Fibroblast of the aortic adventitia (primary cell): ENCODE measurements at regions not wholly inside any gene's neighbourhood (a gene's known extent, or its start where the extent isn't known, plus 50 kb on each side); places are given as distances from the start of the nearest gene placed in this dataset.

ENCODE experiments used
- DNase-seq: peaks from one replicate; pipeline ENCODE4 v3.0.0-alpha.2; 2010; ENCODE audit warnings: low read depth
- H3K4me3 ChIP-seq: 2 replicates; pipeline ENCODE4 v1.5.1; 2011; ENCODE audit warnings: low read depth, mild to moderate bottlenecking, control low read depth, low read length, moderate library complexity
- TF ChIP-seq, protein P1 (sequence below): IDR thresholded peaks from 2 replicates; pipeline ENCODE4 v1.5.1; 2011; ENCODE audit warnings: mild to moderate bottlenecking, low read length, control low read depth, inconsistent platforms; ENCODE audit not compliant: insufficient read depth

DNA sequence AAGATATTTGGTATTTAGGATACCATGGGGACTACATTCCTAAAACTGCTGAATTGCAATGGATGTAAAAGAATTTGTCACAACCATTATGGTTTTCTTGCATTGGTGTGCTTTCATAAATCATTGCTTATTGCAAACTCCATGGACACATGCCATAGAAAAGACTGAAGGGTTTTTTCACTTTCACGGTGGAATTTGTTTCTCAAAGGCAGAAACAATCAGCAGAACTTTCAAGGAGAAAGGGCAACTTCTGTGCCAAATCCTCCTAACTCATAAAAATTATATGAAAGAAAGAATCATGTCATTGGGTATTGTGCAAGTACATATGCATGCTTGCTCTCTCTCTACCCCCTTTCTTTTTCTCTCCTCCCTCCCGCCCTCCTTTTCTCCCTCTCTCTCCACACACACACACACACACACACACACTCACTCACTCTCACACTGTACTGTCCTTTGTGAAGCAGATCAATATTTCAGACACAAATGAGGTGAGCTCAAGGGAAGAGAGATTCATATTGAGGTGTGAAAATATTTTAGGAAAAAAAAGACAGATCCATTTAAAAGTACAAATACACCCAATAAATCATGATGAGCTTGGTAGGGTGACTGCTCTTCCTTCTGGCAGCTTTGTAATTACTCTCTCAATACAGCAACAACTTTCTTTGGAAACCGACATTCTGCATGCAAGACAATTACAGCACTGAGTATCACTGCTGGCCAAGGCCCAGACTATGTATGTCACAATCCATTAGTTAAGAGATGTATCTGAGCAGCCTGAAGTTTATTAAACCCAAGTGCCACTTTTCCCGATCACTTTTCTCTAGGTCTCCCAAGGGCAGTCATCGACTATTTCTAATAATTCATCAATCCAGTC, 492.6 kb downstream of the TUSC7 start:
- H3K4me3 ChIP-seq, result no peak overlapping the region
- TF ChIP-seq, protein P1, sequence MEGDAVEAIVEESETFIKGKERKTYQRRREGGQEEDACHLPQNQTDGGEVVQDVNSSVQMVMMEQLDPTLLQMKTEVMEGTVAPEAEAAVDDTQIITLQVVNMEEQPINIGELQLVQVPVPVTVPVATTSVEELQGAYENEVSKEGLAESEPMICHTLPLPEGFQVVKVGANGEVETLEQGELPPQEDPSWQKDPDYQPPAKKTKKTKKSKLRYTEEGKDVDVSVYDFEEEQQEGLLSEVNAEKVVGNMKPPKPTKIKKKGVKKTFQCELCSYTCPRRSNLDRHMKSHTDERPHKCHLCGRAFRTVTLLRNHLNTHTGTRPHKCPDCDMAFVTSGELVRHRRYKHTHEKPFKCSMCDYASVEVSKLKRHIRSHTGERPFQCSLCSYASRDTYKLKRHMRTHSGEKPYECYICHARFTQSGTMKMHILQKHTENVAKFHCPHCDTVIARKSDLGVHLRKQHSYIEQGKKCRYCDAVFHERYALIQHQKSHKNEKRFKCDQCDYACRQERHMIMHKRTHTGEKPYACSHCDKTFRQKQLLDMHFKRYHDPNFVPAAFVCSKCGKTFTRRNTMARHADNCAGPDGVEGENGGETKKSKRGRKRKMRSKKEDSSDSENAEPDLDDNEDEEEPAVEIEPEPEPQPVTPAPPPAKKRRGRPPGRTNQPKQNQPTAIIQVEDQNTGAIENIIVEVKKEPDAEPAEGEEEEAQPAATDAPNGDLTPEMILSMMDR, result no peak
- no peak for DNase-seq

DNA sequence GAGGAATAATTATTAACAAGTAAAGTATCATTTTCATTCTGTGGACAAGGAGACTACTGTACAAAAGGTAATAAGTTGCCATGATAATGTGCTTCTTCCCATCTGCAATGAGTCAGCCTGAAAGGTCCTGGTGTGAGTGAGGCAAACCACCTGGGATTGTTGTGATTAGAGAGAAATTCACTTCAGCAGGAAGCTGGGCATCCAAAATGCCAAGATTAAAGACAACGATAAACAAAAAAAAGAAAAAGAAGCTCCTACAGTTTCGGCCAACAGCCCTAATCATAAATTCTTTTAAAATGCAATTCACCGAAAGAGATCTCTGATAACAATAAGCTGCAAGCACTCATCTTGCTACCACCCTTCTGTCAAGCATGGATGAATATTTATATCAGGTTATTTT, 507.8 kb downstream of the TUSC7 start:
- TF ChIP-seq, protein P1, result no peak
- no peak overlapping the region for H3K4me3 ChIP-seq
- DNase-seq, result no peak

DNA sequence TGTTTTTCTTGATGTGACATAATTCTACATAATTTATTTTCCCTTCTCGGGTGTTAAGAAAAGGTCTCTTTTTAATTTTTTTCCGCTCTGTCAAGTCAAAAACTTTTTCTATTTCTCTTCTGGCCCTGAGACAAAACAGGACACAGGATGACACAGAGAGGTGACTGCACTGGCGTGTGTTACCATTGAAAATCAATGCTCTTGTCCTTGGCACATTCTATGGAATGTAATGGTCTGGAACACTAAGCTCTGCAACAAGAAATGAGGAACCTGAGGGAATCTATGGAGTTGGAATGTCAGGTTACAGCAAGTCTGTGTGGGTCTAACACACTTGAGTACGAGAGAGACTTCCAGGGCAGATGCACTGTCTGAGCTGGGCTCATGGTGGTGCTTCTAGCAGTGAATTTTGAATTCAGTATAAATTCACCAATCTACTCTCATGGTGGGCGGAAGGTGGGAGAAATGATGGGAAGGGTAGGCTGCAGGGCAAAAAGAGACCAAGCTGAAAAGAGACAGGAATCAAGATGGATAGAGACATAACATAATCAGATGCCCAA, 508.3 kb downstream of the TUSC7 start:
- TF ChIP-seq, protein P1, result no peak
- H3K4me3 ChIP-seq, result no peak overlapping the region
- DNase-seq, result no peak

DNA sequence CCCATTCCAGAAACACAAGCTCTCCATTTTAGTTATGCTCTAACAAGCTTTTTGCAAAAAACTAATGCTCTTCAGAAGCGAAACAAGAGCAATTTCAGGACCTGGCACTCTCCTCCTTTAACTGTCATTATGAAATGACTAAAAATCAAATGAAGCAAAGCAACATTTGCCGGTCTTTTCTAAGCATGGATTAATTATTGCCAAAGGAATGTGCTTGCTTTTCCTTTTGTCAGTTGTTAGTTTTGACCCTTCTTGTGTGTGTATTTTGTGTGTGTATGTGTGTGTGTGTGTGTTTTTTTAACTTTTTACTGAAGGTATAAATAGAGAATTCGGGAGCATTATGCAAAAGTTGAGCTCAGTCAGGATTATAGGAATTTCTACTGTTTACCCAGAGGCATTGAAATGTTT, 509.1 kb downstream of the TUSC7 start:
- TF ChIP-seq, protein P1, result no peak
- H3K4me3 ChIP-seq, result no peak overlapping the region
- no peak for DNase-seq

- no peak overlapping the region for H3K4me3 ChIP-seq
- TF ChIP-seq, protein P1, result no peak
- no peak for DNase-seq
Observed at GRCh38 chr3:117219296-117219695, 509.7 kb downstream of the TUSC7 start.

DNA sequence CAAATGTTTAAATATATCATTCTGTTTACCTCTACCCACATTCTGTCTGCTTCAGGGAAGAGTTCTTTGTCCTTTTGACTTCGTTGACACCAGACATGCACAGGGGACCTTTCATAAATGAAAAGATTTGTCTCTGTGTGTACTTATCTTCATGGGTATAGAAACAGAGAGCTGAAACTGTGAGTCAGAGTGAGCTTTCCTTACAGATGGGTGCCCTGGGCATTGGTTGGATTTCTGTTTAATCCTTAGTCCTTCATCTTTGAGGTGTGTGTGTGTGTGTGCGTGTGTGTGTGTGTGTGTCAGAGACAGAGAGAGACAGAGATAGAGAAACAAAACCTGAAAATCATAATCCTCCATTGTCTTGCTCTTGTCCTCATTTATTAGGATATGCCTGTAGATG, 517.4 kb downstream of the TUSC7 start:
- TF ChIP-seq, protein P1, result no peak
- H3K4me3 ChIP-seq, result no peak overlapping the region
- DNase-seq, result no peak
